HG02798 (cell line): ENCODE measurements at regions not wholly inside any gene's neighbourhood (a gene's known extent, or its start where the extent isn't known, plus 50 kb on each side); places are given as distances from the start of the nearest gene placed in this dataset.
A peak's percentile ranks its signal among the peaks of the same experiment; 100 is the strongest.

Source experiments
- ATAC-seq: cut with Tn5 transposase; IDR thresholded peaks from one replicate; pipeline ENCODE4 v1.9.1; 2021; ENCODE audit warnings: mild to moderate bottlenecking; ENCODE audit not compliant: unreplicated experiment, poor library complexity

- ATAC-seq = no peak
Measured at GRCh38 chr1:99149952-99150351, 114.3 kb upstream of the PLPPR4 start.

GRCh38 chr1:99152132-99152531 lies 112.2 kb upstream of the PLPPR4 start:
- ATAC-seq = no peak

DNA sequence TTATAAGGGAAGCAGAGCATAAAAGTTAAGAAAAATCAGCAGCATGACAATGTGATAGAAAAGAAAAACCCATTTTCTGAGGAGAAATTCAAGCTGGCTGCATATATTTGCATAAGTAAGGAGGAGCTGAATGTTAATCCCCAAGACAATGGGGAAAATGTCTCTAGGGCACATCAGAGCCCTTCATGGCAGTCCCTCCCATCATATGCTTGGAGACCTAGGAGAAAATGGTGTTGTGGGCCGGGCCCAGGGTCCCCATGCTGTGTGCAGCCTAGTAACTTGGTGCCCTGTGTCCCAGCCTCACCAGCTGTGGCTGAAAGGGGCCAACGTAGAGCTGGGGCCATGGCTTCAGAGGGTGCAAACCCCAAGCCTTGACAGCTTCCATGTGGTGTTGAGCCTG lies 100.6 kb upstream of the PLPPR4 start:
- no peak for ATAC-seq

GRCh38 chr1:99170516-99170915 lies 93.8 kb upstream of the PLPPR4 start:
- no peak for ATAC-seq

DNA sequence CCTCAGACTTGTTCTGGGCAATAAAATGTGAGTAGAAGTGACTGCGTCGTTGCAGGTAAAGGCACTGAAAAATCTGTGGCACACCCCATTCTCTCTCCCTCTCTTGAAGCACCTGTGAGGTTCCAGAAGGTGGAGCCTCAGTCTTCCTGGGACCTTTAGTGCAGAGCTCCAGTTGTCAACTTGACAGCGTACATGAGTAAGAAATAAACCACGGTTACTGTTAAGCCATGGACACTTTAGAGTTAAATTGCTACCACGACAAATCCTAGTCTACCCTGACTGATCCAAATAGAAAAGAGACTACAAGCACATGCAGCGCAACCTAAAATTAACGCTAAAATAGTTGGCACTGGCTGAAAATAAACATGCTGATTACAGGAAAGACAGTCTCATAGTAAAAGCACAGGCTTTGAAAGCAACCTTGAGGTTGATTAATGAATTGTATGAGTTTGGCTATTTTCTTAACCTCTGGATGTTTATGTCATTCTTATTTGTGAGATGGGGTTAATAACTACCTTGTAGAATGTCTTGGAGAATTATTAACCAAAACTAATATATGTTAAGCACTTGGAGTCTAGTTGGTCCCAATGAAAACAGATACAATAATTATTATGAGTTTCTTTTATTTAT lies 93.0 kb upstream of the PLPPR4 start:
- ATAC-seq = no peak

DNA sequence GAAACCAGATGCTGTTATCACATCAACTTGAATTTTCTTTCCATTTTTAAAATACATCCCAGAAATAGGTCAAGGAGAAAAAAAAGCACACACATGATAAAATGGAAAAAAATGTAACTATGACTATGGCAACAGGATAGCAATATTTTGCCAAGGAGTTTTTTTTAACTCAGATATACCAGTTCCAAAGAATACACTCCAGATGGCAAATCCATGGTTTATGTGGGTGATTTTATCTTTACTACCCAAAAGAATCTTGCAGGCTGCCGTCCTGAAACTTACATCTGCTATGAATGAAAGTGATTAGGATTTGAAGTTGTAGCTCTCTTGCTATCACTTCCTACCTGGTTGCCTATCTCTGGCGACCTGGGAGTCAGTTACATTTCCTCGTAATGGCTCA lies 91.0 kb upstream of the PLPPR4 start:
- ATAC-seq = no peak

GRCh38 chr1:99173900-99174299 lies 90.4 kb upstream of the PLPPR4 start:
- no peak for ATAC-seq

- ATAC-seq = no peak
Measured at GRCh38 chr1:99176753-99177152, 87.5 kb upstream of the PLPPR4 start.

- ATAC-seq = no peak
Measured at GRCh38 chr1:99177465-99177864, 86.8 kb upstream of the PLPPR4 start.

DNA sequence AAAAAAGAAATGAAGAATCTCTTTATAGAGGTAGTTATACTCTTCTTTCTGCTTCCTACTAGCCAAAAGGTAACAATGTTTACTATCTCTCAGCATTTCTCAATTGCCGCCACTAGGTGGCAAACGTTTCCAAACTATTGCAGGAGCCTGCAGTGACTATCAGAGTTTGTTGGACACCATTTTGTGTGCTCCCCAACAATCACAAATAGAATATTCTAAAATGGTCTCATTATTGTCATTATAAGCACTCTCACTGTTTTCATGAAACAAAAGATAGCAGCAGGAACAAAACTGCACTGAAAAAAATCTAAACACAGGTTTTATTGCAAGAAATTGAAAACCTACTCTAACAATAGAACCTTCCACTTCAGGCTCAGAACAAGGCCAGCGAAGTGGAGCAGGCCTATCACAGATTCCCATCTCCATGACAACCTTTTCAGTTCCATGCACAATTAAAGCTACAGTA lies 83.9 kb upstream of the PLPPR4 start:
- peak; percentile 99 for ATAC-seq

- ATAC-seq = no peak
Measured at GRCh38 chr1:99180915-99181314, 83.4 kb upstream of the PLPPR4 start.

- ATAC-seq = no peak
Measured at GRCh38 chr1:99181892-99182291, 82.4 kb upstream of the PLPPR4 start.

DNA sequence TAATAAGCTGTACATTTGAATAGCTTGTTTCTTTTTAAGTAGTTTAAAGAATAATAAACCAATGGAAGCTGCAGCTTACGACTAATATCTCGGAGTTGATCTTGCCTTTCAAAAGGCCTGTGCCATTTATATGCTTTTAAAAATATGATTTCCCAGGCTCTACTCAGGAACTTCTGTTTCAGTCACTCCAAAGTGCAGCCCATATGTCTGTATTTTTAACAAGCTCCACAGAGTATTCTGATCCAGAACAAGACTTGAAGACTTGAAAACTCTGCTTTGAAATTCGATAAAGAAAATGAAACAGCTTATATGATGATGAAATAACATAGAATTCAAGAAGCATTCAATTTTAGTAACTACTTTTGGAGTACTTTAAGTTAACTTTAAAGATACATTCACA lies 79.1 kb upstream of the PLPPR4 start:
- no peak for ATAC-seq

- no peak for ATAC-seq
Measured at GRCh38 chr1:99193431-99193830, 70.9 kb upstream of the PLPPR4 start.

- ATAC-seq = no peak
Measured at GRCh38 chr1:99198393-99198792, 65.9 kb upstream of the PLPPR4 start.

DNA sequence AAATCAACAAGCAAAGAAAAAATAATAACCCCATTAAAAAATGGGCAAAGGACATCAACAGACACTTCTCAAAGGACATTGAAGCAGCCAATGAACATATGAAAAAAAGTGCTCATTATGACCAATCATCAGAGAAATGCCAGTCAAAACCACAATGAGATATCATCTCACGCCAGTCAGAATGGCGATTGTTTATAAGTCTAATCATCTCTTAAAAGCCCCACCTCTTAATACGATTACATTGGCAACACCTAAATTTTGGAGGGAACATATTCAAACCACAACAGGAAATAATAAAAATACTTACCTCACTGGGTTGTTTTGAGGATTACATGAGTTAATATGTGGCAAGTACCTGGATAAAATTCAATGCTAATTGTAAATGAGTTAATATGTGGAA lies 57.1 kb upstream of the PLPPR4 start:
- ATAC-seq = no peak
